IgD-negative memory B cell (primary cell): ENCODE measurements at regions not wholly inside any gene's neighbourhood (a gene's known extent, or its start where the extent isn't known, plus 50 kb on each side); places are given as distances from the start of the nearest gene placed in this dataset.
"Not testable (repeated sequence)": the region's sequence is repeated elsewhere in the genome, so short reads cannot be mapped to it uniquely, and the experiment has no call there.

Source experiments
- H3K27ac Mint-ChIP-seq, 3 donors: one replicate each; pipeline ENCODE4 v1.8.0; 2020 to 2022; ENCODE audit warnings: mild to moderate bottlenecking in 3 of 3, mixed read lengths in 3 of 3, moderate library complexity in 1 of 3
- H3K27me3 Mint-ChIP-seq: one replicate; pipeline ENCODE4 v1.8.0; 2021; ENCODE audit warnings: mixed read lengths
- H3K36me3 Mint-ChIP-seq: one replicate; pipeline ENCODE4 v1.8.0; 2020; ENCODE audit warnings: mild to moderate bottlenecking, mixed read lengths
- H3K4me1 Mint-ChIP-seq, 3 donors: one replicate each; pipeline ENCODE4 v1.8.0; 2020 to 2022; ENCODE audit warnings: mixed read lengths in 3 of 3, mild to moderate bottlenecking in 1 of 3
- H3K4me3 Mint-ChIP-seq, 4 donors: one replicate each; pipeline ENCODE4 v1.8.0; 2020 to 2022; ENCODE audit warnings: mild to moderate bottlenecking in 4 of 4, mixed read lengths in 4 of 4, moderate library complexity in 3 of 4
- H3K9me3 Mint-ChIP-seq, 3 donors: one replicate each; pipeline ENCODE4 v1.8.0; 2020 to 2021; ENCODE audit warnings: mixed read lengths in 3 of 3, mild to moderate bottlenecking in 1 of 3

DNA sequence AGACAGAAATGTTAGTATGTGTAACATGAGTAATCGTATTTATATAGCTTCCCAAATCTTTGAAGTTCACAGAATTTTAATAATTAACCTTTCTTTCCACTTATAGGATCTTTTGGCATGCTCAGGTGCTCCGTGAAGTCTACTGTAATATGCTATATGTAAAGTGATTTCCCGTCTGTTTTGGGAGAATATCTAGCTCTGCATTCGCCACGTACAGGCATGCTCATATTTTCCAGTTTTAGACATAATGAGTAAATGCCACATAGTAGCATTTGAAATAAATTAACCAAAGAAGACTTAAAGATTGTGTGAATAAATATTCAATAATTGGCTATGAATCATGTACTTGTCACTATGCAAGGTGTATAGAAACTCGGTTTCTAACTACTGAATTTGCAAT, 189.0 kb upstream of the CSNK1A1L start:
- no peak overlapping the region for H3K4me3 Mint-ChIP-seq
- no peak overlapping the region for H3K27ac Mint-ChIP-seq
- no peaks in the 10 kb centered on the region for H3K27me3 Mint-ChIP-seq
- H3K9me3 Mint-ChIP-seq = peaks cover 0 to 6% (median 0%) of the 10 kb centered on the region in 3 donors
- H3K36me3 Mint-ChIP-seq = no peaks in the 10 kb centered on the region
- H3K4me1 Mint-ChIP-seq = no peaks in the 10 kb centered on the region

DNA sequence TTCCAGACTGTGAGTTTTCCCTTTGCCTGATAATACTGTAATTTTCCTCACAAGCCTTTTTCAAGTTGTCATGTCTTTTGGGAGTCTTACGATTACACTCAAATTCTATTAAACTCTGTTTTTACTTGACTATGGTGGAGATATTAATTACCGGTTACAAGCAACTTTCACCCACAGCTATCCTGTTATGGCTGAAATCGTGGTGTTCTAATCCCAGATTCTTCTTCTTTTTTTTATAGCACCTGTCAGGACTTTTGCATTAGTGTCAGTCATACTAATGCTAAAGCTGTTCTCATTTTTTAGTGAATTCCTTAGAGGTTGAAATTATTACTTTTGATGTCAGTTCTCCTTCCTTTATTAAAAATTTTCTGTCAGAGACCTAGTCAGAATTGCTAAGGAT, 187.8 kb upstream of the CSNK1A1L start:
- Mint-ChIP-seq H3K4me1 (no peaks in the 10 kb centered on the region), H3K9me3 (peaks cover 0 to 6% (median 0%) of the 10 kb centered on the region in 3 donors)

DNA sequence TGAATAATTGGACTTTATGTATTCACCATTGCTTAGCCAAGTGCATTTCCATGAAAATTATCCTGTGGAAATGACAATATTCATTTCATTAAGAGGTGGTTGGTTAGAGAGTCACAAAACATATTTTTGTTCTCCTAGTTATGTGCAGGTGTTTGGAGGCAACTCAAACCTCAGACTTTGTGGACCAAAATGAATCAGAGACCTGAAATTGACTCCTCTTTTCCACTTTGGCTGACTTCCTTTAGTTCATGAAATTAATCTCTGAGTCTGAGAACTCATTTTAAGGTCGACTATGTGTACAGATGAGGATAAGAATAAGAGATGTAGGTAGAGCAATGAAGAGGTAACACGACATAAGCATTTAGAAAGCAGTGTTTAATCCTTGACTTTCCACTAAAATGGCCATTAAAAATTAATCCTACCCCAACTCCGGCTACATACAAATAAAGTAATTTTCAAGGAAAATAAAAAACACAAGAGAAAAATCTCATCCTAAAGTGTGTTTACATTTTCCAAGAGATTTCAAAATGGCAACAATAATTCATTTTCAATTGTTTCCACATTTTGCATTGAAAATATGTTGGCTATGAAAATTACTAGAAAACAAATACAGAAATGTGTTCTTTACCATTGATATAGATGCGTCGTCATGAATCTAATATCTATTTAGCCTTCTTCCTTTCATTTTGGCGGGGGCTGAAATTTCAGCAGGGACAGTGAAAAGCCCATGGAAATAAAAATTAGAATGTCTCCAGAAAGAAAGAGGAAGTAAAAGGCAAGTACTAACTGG, 185.4 kb upstream of the CSNK1A1L start:
- no peak overlapping the region for H3K4me3 Mint-ChIP-seq
- H3K27me3 Mint-ChIP-seq = no peaks in the 10 kb centered on the region
- H3K9me3 Mint-ChIP-seq = peaks cover 0 to 8% (median 0%) of the 10 kb centered on the region in 3 donors
- H3K4me1 Mint-ChIP-seq = no peaks in the 10 kb centered on the region
- H3K27ac Mint-ChIP-seq = no peak overlapping the region
- peaks cover 2% of the 10 kb centered on the region for H3K36me3 Mint-ChIP-seq

More for the DNA sequence above, 187.8 kb upstream of the CSNK1A1L start:
- H3K36me3 Mint-ChIP-seq = no peaks in the 10 kb centered on the region
- H3K27me3 Mint-ChIP-seq = no peaks in the 10 kb centered on the region
- no peak overlapping the region for H3K27ac Mint-ChIP-seq
- no peak overlapping the region for H3K4me3 Mint-ChIP-seq

DNA sequence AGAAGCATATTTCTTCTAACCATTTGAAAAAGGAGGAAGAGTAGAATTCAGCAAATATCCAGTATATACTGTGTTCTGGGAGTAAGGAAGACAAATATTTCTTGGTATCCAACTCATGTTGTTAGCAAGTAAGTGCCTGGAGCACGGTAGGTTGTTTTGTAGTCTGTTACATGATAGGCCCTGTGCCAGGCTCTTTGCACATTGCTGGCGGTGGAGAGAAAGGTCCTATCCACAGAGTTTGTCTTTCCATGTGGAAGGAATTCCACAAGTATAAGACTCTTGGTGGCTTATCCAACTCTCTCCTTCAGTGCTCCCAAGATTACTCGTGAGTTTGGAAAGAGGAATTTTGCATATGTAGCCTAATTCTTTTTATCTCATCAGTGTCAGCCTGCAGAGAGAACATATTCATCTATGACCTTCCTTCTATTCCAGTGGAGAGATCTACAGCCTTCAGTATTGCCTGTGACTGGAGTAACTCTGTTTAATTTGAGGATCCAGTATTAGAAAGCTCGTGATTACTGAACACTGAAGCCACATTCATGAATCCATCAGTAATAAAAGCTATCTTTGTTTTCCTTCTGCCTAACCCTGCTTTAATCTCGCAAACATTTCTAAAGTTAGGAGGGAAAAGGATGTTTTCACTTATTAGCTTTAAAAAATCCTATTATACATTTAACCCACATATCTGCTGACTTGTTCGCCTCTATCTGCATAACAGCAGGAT, 183.9 kb upstream of the CSNK1A1L start:
- Mint-ChIP-seq H3K4me1 (no peaks in the 10 kb centered on the region), H3K4me3 (no peak overlapping the region), H3K36me3 (peaks cover 2% of the 10 kb centered on the region), H3K9me3 (peaks cover 0 to 8% (median 0%) of the 10 kb centered on the region in 3 donors), H3K27me3 (no peaks in the 10 kb centered on the region), H3K27ac (no peak overlapping the region)

DNA sequence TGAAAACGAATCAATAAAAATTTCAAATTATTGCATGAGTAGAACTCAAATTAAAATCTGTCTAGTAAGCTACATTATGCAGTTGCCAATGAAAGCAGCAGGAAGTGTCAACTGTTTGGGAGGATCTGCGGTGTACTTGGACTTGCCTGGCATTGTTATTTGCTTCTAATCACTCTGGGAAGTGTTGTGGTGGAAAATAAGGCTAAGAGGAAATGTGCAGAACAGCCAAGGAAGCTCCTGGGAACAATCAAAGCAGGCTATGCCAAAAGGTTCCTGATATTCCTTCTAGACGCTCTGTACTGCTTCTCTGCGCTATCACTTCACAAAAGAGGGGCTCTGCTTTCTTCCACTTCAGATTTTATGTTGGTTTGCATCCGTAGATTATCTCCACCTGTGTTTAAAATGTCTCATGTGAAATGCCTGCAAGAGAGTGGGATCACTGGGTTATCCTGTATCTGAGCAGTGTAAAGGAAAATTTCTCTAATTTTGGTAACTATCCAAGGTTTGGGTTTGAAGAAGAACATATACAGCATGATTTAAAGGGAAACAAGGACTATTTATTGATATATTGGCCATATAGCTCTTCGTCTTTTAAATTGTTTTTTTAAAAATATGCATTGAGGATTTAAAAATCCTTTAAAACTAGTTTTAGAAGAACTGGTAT, 182.7 kb upstream of the CSNK1A1L start:
- H3K4me3 Mint-ChIP-seq = no peak overlapping the region
- H3K36me3 Mint-ChIP-seq = peaks cover 2% of the 10 kb centered on the region
- no peak overlapping the region for H3K27ac Mint-ChIP-seq
- H3K9me3 Mint-ChIP-seq = peaks cover 0 to 8% (median 0%) of the 10 kb centered on the region in 3 donors
- H3K4me1 Mint-ChIP-seq = no peaks in the 10 kb centered on the region
- H3K27me3 Mint-ChIP-seq = no peaks in the 10 kb centered on the region

DNA sequence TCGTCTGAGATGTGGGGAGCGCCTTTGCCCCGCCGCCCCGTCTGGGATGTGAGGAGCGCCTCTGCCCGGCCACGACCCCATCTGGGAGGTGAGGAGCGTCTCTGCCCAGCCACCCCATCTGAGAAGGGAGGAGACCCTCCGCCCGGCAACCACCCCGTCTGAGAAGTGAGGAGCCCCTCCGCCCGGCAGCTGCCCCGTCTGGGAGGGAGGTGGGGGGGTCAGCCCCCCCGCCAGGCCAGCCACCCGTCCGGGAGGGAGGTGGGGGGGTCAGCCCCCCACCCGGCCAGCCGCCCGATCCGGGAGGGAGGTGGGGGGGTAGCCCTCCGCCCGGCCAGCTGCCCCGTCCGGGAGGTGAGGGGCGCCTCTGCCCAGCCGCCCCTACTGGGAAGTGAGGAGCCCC, 174.8 kb upstream of the CSNK1A1L start:
- H3K4me1 Mint-ChIP-seq, H3K27me3 Mint-ChIP-seq, H3K27ac Mint-ChIP-seq, H3K9me3 Mint-ChIP-seq, H3K36me3 Mint-ChIP-seq, H3K4me3 Mint-ChIP-seq: not testable (repeated sequence)

DNA sequence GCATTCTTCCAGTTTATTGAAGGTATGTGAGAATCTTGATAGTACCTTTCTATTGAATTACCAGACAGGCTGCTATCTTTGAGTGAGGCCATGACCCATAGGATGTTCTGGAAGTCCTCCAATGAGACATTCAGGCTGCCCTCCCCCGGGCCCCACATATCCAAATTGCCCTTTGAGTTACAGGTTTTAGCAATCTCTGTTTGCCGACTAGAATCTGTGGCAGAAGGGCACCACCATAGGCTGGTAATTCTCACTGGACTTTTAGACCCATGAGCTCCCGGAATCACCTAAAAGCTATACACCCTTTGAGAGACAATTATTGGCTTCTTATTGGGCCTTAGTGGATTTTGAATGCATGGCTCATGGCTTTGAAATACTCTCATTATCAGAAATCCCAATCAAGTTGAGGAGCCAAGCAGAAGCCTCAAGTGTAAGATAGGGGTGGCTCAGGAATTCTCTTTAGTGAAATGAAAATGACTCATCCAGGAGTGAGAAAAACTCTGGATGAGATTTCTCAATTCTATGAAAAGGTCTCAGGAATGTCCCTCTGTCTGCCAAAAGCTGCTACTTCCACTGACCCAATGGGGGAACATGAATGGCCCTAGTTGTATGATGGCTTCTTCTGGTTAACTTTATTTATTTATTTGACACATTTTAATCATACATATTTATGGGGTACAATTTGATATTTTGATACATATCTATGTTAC, 172.1 kb upstream of the CSNK1A1L start:
- no peaks in the 10 kb centered on the region for H3K27me3 Mint-ChIP-seq
- no peak overlapping the region for H3K27ac Mint-ChIP-seq
- H3K9me3 Mint-ChIP-seq = peaks cover 2 to 7% (median 4%) of the 10 kb centered on the region in 3 donors
- no peaks in the 10 kb centered on the region for H3K36me3 Mint-ChIP-seq
- H3K4me1 Mint-ChIP-seq = no peaks in the 10 kb centered on the region
- H3K4me3 Mint-ChIP-seq = no peak overlapping the region

DNA sequence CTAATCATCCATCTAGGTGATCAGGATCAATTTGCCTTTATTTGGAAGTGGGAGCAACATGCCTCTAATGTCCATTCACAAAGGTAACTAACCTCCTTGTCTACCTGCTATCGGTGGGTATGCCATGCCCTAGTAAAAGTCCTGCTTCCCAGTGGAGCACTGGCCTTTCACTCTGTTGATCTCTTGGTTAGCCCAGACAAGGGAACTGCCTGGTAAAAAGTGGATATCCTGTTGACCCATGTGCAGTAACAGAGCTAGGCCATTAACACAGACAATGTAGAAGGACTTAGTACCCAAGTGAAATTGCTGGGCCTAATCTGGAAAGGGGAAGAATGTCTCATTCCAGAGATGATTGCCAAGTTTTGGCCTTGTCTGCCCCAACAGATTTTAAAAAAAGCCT, 171.5 kb upstream of the CSNK1A1L start:
- Mint-ChIP-seq H3K9me3 (peaks cover 2 to 7% (median 6%) of the 10 kb centered on the region in 3 donors), H3K36me3 (no peaks in the 10 kb centered on the region), H3K4me1 (no peaks in the 10 kb centered on the region), H3K27ac (no peak overlapping the region), H3K4me3 (no peak overlapping the region), H3K27me3 (no peaks in the 10 kb centered on the region)

DNA sequence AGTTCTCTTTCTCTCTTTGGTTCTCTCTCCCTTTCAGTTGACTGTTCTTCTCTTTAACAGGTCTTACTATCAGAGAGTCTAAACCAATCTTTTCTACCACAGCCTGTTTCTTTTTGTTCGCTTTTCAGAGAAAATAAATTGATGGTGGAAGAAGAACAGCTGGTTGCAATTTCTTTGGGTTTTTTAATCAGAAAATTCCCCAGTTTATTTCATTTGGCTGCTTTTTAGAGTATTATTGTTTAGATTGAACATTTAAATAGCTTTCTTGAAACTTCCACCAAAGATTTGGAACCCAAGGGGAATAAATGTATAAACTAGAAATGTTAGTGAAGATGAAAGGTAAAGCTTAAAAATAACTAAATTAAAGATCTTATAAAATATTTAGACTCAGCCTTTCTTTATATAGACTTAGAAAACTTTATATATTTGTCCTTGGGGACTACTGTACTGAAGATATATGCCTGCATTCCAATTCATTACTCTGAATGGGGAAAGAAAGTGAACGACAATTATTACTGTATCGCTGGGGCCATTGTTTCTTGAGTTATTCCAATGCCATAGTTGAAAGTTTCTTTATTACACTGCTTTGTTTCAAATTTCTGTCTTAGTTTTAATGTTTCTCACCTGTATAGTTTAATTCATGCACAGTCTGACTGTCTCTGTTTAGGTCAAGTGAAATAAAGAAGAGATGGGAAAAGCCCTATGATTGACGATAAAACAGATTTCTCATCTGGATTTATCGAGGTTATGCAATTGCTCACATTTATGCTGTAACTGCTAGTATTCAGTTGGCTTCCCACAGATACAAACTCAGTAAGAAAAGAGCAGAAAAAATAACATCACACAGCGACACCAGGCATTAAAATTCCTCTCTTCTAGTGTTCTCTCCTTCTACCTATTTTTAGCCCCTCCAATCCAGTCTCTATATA, 169.4 kb upstream of the CSNK1A1L start:
- Mint-ChIP-seq H3K9me3 (peaks cover 3 to 9% (median 7%) of the 10 kb centered on the region in 3 donors), H3K27me3 (no peaks in the 10 kb centered on the region), H3K4me1 (no peaks in the 10 kb centered on the region), H3K4me3 (no peak overlapping the region), H3K27ac (no peak overlapping the region), H3K36me3 (no peaks in the 10 kb centered on the region)

DNA sequence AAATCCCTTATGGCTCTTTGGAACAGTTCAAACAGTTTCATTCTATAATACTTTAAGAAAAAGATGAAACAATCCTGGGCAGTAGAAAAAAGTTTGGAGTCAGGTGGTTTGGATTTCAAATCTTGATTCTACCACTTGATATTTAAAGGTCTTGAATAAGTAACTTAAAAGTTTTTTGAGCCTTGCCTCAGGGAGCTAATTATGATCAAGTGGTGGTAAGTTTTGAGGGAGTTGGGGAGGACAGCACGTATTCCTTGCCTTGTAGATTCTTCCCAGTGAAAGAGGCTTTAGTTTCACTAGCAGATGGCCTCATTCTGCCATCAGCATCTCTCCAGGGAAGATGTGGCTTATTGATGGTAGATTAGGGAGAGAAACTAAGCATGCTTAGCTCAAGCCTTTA, 168.4 kb upstream of the CSNK1A1L start:
- Mint-ChIP-seq H3K27ac (no peak overlapping the region), H3K4me1 (no peaks in the 10 kb centered on the region), H3K27me3 (no peaks in the 10 kb centered on the region), H3K36me3 (no peaks in the 10 kb centered on the region), H3K4me3 (no peak overlapping the region), H3K9me3 (peaks cover 3 to 9% (median 7%) of the 10 kb centered on the region in 3 donors)

DNA sequence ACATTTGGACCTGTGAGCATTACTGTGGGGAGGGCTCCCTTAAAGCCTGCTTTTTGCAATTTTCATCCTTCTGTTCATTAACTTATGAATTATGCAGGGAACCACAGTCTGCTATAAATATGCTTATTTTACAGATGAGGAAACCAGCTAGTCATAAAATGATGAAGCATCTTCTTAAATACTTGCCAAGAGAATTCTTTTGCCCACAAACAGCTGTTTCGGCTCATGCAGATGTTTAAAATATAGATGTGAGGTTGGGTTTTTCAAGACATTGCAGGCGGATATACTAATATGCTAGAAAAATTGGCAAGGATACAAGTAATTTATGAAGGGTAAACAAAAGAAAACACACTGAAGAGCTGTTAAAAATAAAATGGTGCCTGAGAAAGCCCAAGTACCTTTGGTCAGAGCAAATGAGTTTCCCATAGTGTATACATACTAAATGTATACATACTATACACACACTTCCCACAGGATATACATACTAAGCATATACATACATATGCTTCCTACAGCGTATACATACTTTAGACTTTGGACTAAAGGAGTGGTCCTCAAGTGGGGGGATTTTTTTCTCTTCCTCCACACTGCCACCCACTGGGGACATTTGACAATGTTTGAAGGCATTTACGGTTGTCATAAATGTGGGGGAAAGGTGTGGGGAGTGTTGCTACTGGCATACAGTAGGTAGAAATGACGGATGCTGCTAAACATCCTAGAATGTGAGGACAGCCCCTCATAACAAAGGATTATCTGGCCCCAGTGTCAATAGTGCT, 164.9 kb upstream of the CSNK1A1L start:
- H3K4me1 Mint-ChIP-seq = no peaks in the 10 kb centered on the region
- no peaks in the 10 kb centered on the region for H3K36me3 Mint-ChIP-seq
- H3K4me3 Mint-ChIP-seq = no peak overlapping the region
- H3K27me3 Mint-ChIP-seq = no peaks in the 10 kb centered on the region
- H3K9me3 Mint-ChIP-seq = peaks cover 3 to 10% (median 4%) of the 10 kb centered on the region in 3 donors
- no peak overlapping the region for H3K27ac Mint-ChIP-seq

DNA sequence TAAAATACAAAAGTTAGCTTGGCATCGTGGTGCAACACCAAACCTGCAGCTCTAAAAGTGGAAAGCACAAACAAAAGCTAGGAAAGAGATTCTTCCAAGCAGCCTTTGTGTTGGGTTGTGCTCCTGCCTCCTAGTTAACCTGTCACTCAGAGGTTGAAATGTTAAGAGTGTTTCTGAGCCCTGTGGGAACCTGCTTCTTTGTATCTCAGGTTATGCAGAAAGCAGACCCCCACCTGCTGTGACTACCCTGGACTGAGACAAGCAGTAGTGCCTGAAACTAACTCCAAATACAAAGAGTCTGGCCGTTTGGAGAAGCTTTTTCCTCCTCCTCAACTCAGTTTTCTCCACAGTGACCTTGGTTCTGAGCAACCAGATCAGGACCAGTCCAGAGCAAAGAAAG, 158.4 kb upstream of the CSNK1A1L start:
- Mint-ChIP-seq H3K36me3 (no peaks in the 10 kb centered on the region), H3K4me3 (no peak overlapping the region)

DNA sequence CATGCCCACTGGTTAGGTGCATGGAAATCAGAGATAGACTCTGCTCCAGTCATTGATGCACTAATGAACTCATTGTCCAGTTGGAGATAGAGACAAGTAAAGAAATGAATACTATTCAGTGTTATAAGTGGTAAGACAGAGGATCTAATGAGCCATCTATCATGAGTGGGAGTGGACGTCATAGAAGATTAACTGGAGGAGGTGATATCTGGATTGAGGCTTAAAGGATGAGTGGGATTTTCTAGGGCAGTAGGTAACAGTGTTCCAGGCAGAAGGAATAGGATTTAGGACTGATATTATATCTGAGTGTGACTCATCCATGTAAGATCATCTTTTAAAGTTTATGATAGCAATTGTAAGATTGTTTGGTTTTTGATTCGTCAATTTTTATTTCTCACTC, 152.2 kb upstream of the CSNK1A1L start:
- peaks cover 0 to 13% (median 2%) of the 10 kb centered on the region in 3 donors for H3K9me3 Mint-ChIP-seq
- H3K27me3 Mint-ChIP-seq = no peaks in the 10 kb centered on the region
- no peak overlapping the region for H3K4me3 Mint-ChIP-seq
- H3K27ac Mint-ChIP-seq = no peak overlapping the region
- H3K36me3 Mint-ChIP-seq = no peaks in the 10 kb centered on the region
- no peaks in the 10 kb centered on the region for H3K4me1 Mint-ChIP-seq

More for the DNA sequence above, 158.4 kb upstream of the CSNK1A1L start:
- no peak overlapping the region for H3K27ac Mint-ChIP-seq
- H3K9me3 Mint-ChIP-seq = peaks cover 0 to 13% (median 3%) of the 10 kb centered on the region in 3 donors
- no peaks in the 10 kb centered on the region for H3K4me1 Mint-ChIP-seq
- no peaks in the 10 kb centered on the region for H3K27me3 Mint-ChIP-seq
